Endothelial cell of umbilical vein (primary cell): ENCODE measurements at regions not wholly inside any gene's neighbourhood (a gene's known extent, or its start where the extent isn't known, plus 50 kb on each side); places are given as distances from the start of the nearest gene placed in this dataset.

Source experiments
- BruUV-seq: library from RNA; stranded (reverse); fragments of 400-500 nt; replicated peaks from 2 replicates; lab custom pipeline; 2021; lab: Mats Ljungman, UMichigan
- CTCF ChIA-PET: fragments of 300-600, 350-600 bp; sonication (Branson Sonifier 250); formaldehyde crosslinking; loops from one replicate; lab custom pipeline; 2021; ENCODE audit warnings: antibody characterized with exemption, inconsistent platforms; lab: Charles Lee
- POLR2A ChIA-PET: fragments of 300-600, 350-600 bp; sonication (Branson Sonifier 250); formaldehyde crosslinking; loops from one replicate; lab custom pipeline; 2021; ENCODE audit warnings: antibody characterized with exemption, inconsistent platforms; lab: Charles Lee
- DNase-seq: peaks from one replicate; pipeline ENCODE4 v3.0.0-alpha.2; 2011; ENCODE audit warnings: low read depth, low spot score
- FAIRE-seq: peaks from 2 replicates; lab custom pipeline; 2011; peaks lifted over from hg19 to GRCh38; lab: Jason Lieb, UNC
- H2AFZ ChIP-seq: 2 replicates; pipeline ENCODE4 v1.6.0; 2012; ENCODE audit warnings: low read depth, low read length, control low read depth, inconsistent platforms
- H3K27ac ChIP-seq: 2 replicates; pipeline ENCODE4 v1.5.1; 2011; ENCODE audit warnings: low read depth, mild to moderate bottlenecking, control low read depth, low read length, moderate library complexity; ENCODE audit not compliant: insufficient read depth
- H3K27me3 ChIP-seq, 2 experiments: 2 replicates each; pipeline versions ENCODE4 v1.6.0 to v1.6.1; 2011; ENCODE audit warnings: low read length in 2 of 2, mixed read lengths in 1 of 2; ENCODE audit not compliant: control insufficient read depth in 2 of 2, insufficient read depth in 2 of 2
- H3K36me3 ChIP-seq, 2 experiments: 2 replicates in 1 of 2; 3 replicates in 1 of 2; pipeline ENCODE4 v1.5.1; 2011; ENCODE audit warnings: low read length in 2 of 2, mild to moderate bottlenecking in 1 of 2, moderate library complexity in 1 of 2; ENCODE audit not compliant: control insufficient read depth in 2 of 2, insufficient read depth in 2 of 2; ENCODE audit errors: extremely low read depth in 1 of 2
- H3K4me1 ChIP-seq: 3 replicates; pipeline ENCODE4 v1.5.1; 2011; ENCODE audit warnings: mild to moderate bottlenecking, low read length; ENCODE audit not compliant: control insufficient read depth, insufficient read depth; ENCODE audit errors: extremely low read depth
- H3K4me2 ChIP-seq: 2 replicates; pipeline ENCODE4 v1.6.1; 2011; ENCODE audit warnings: low read length, control low read depth, mixed read lengths; ENCODE audit not compliant: insufficient read depth
- H3K4me3 ChIP-seq, 3 experiments: fragments of 200-600 bp in 1 of 3; sonication (generic), shearing (Covaris generic) in 1 of 3; replicated peaks in 1 of 3; 2 replicates each; pipeline ENCODE4 v1.5.1; 2011 to 2016; ENCODE audit warnings: control low read depth in 3 of 3, low read length in 3 of 3, mild to moderate bottlenecking in 2 of 3, inconsistent platforms in 1 of 3, low read depth in 1 of 3, moderate library complexity in 1 of 3; ENCODE audit not compliant: insufficient read depth in 1 of 3
- H3K79me2 ChIP-seq: 2 replicates; pipeline ENCODE4 v1.6.0; 2012; ENCODE audit warnings: low read length, inconsistent platforms; ENCODE audit not compliant: control insufficient read depth, insufficient read depth
- H3K9ac ChIP-seq: replicated peaks from 2 replicates; pipeline ENCODE3; 2011; ENCODE audit warnings: low read length, control low read depth; ENCODE audit not compliant: insufficient read depth; ENCODE audit errors: extremely low read depth
- H3K9me1 ChIP-seq: replicated peaks from 3 replicates; pipeline ENCODE4 v1.6.0; 2011; ENCODE audit warnings: mild to moderate bottlenecking, low read length; ENCODE audit not compliant: control insufficient read depth, insufficient read depth; ENCODE audit errors: extremely low read depth
- H3K9me3 ChIP-seq: replicated peaks from 2 replicates; pipeline ENCODE4 v1.5.1; 2012; ENCODE audit warnings: low read length, inconsistent platforms; ENCODE audit not compliant: control insufficient read depth, insufficient read depth
- H4K20me1 ChIP-seq: replicated peaks from 2 replicates; pipeline ENCODE3; 2011; ENCODE audit warnings: mild to moderate bottlenecking, low read length; ENCODE audit not compliant: control insufficient read depth, insufficient read depth; ENCODE audit errors: extremely low read depth
- EZH2 ChIP-seq: IDR thresholded peaks from 2 replicates; pipeline ENCODE4 v1.6.1; 2012; ENCODE audit warnings: borderline replicate concordance, low read depth, mild to moderate bottlenecking, moderate library complexity, low read length, inconsistent platforms; ENCODE audit not compliant: severe bottlenecking
- FOS ChIP-seq: IDR thresholded peaks from 2 replicates; pipeline ENCODE4 v1.6.1; 2011; ENCODE audit warnings: mild to moderate bottlenecking, low read length, moderate library complexity, borderline replicate concordance; ENCODE audit not compliant: insufficient read depth
- GATA2 ChIP-seq: IDR thresholded peaks from 2 replicates; pipeline ENCODE4 v1.7.0; 2011; ENCODE audit warnings: low read depth, mild to moderate bottlenecking, moderate library complexity, mixed read lengths, low read length; ENCODE audit not compliant: insufficient read length, insufficient read depth
- JUN ChIP-seq: IDR thresholded peaks from 2 replicates; pipeline ENCODE4 v1.6.1; 2011; ENCODE audit warnings: borderline replicate concordance, low read depth; ENCODE audit not compliant: insufficient read length, insufficient read depth
- MYC ChIP-seq: IDR thresholded peaks from one replicate; pipeline ENCODE4 v1.6.1; 2011; ENCODE audit warnings: mild to moderate bottlenecking, low read depth, low read length
- POLR2A ChIP-seq: IDR thresholded peaks from 2 replicates; pipeline ENCODE4 v1.6.1; 2012; ENCODE audit warnings: low read depth, mild to moderate bottlenecking, control low read depth, low read length
- POLR2AphosphoS5 ChIP-seq: IDR thresholded peaks from 2 replicates; pipeline ENCODE4 v1.6.1; 2012; ENCODE audit warnings: low read depth, mild to moderate bottlenecking, control low read depth, low read length, moderate library complexity; ENCODE audit not compliant: insufficient read depth
- dilution Hi-C: fragments of 300-500 bp; cut with MboI; formaldehyde crosslinking; loops from one replicate; pipeline ENCODE4 v1.15.0; 2019; ENCODE audit warnings: low sequenced_read_pairs; ENCODE audit not compliant: extremely low pct_ligation_motif_present
- intact Hi-C: fragments of 100-400 bp; cut with micrococcal nuclease; formaldehyde crosslinking; loops from one replicate; pipeline ENCODE4 v1.10.0; 2022
- TF ChIP-seq, protein P1 (sequence below), 2 donors: IDR thresholded peaks; 1 replicate in 1 of 2; 2 replicates in 1 of 2; pipeline ENCODE4 v1.5.1; 2011; ENCODE audit warnings: low read length in 2 of 2, mild to moderate bottlenecking in 2 of 2, moderate library complexity in 2 of 2, control low read depth in 1 of 2, inconsistent platforms in 1 of 2, low read depth in 1 of 2; ENCODE audit not compliant: insufficient read depth in 1 of 2; ENCODE audit errors: extremely low read depth in 1 of 2
- TF ChIP-seq, protein P2 (sequence below): IDR thresholded peaks from 2 replicates; pipeline ENCODE4 v1.6.1; 2011; ENCODE audit not compliant: insufficient read depth, insufficient read length

DNA sequence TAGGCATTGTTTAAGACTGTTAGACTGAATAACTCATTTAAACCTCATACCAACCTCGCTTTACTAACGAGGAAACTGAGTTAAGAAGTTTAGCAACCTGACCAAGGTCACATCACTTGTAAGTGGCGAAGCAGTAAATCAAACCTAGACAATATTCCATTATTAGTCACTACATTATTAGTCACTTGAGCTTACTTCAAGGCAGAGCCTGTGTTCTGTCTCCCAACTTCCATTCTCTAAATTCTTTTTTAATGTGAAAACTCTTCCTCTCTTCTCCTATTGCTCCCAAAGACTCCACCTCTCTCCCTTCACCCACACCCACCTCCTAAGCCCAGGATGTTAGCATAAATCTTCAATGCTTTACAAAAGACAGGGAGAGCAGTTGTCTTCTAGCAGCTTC is 156.5 kb downstream of the ARL6IP6 start:
- H2AFZ ChIP-seq, result no peak overlapping the region
- no peak for FAIRE-seq
- no peaks in the 10 kb centered on the region for H3K9me1 ChIP-seq
- no peaks in the 10 kb centered on the region for H3K36me3 ChIP-seq
- H3K79me2 ChIP-seq, result no peaks in the 10 kb centered on the region
- no peak overlapping the region for H3K9ac ChIP-seq
- ChIA-PET CTCF (no interaction called here), POLR2A (no interaction called here)
- no peak for DNase-seq
- no peaks in the 10 kb centered on the region for H3K27me3 ChIP-seq
- no peaks in the 10 kb centered on the region for H3K9me3 ChIP-seq
- dilution Hi-C loops, result no loop called here
- H3K4me2 ChIP-seq, result no peak overlapping the region
- TF ChIP-seq GATA2 (no peak), JUN (no peak), FOS (no peak), MYC (no peak), POLR2A (no peak), POLR2AphosphoS5 (no peak), EZH2 (no peak)
- TF ChIP-seq, protein P1, sequence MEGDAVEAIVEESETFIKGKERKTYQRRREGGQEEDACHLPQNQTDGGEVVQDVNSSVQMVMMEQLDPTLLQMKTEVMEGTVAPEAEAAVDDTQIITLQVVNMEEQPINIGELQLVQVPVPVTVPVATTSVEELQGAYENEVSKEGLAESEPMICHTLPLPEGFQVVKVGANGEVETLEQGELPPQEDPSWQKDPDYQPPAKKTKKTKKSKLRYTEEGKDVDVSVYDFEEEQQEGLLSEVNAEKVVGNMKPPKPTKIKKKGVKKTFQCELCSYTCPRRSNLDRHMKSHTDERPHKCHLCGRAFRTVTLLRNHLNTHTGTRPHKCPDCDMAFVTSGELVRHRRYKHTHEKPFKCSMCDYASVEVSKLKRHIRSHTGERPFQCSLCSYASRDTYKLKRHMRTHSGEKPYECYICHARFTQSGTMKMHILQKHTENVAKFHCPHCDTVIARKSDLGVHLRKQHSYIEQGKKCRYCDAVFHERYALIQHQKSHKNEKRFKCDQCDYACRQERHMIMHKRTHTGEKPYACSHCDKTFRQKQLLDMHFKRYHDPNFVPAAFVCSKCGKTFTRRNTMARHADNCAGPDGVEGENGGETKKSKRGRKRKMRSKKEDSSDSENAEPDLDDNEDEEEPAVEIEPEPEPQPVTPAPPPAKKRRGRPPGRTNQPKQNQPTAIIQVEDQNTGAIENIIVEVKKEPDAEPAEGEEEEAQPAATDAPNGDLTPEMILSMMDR (IDR thresholded peaks at IDR 0.05; ENCODE audit: extremely low read depth in 1 of 2, insufficient read depth in 1 of 2, low read depth in 1 of 2, low read length in 2 of 2), result no peak
- TF ChIP-seq, protein P2, sequence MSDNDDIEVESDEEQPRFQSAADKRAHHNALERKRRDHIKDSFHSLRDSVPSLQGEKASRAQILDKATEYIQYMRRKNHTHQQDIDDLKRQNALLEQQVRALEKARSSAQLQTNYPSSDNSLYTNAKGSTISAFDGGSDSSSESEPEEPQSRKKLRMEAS, result no peak
- no peak overlapping the region for H3K27ac ChIP-seq
- H3K4me1 ChIP-seq, result no peaks in the 10 kb centered on the region
- H4K20me1 ChIP-seq, result no peaks in the 10 kb centered on the region
- no TSS peak for BruUV-seq
- intact Hi-C loops, result no loop called here
- H3K4me3 ChIP-seq, result no peak overlapping the region
